Stimulated activated effector memory CD8-positive, alpha-beta T cell treated with anti-CD3 and anti-CD28 coated beads, Interleukin-12 subunit alpha, Interleukin-12 subunit beta, amount 100 ng/mL, for 72 hours (primary cell): ENCODE measurements at regions not wholly inside any gene's neighbourhood (a gene's known extent, or its start where the extent isn't known, plus 50 kb on each side); places are given as distances from the start of the nearest gene placed in this dataset.

Experiments used
- ATAC-seq: fragments of 150-1000 bp; cut with Tn5 transposase; 2 replicates; pipeline ENCODE4 v1.10.0; 2021
- DNase-seq, 2 donors: peaks; one replicate each; pipeline ENCODE4 v3.0.0; 2021 to 2022; ENCODE audit warnings: low spot score in 2 of 2
- H3K27ac Mint-ChIP-seq: one replicate; pipeline ENCODE4 v1.8.0; 2022; ENCODE audit warnings: mild to moderate bottlenecking, mixed read lengths
- H3K36me3 Mint-ChIP-seq: one replicate; pipeline ENCODE4 v1.8.0; 2022; ENCODE audit warnings: mild to moderate bottlenecking, mixed read lengths
- H3K4me1 Mint-ChIP-seq: one replicate; pipeline ENCODE4 v1.8.0; 2022; ENCODE audit warnings: mixed read lengths
- H3K4me3 Mint-ChIP-seq: one replicate; pipeline ENCODE4 v1.8.0; 2022; ENCODE audit warnings: mild to moderate bottlenecking, mixed read lengths
- H3K9me3 Mint-ChIP-seq: one replicate; pipeline ENCODE4 v1.8.0; 2022; ENCODE audit warnings: mixed read lengths

GRCh38 chr4:11497972-11498371, 69.3 kb upstream of the HS3ST1 start:
- H3K9me3 Mint-ChIP-seq: peaks cover 6% of the 10 kb centered on the region
- no peak overlapping the region for H3K4me3 Mint-ChIP-seq
- H3K4me1 Mint-ChIP-seq: peaks cover 6% of the 10 kb centered on the region
- no peak overlapping the region for H3K27ac Mint-ChIP-seq
- DNase-seq (no peak), ATAC-seq (no peak)
- no peaks in the 10 kb centered on the region for H3K36me3 Mint-ChIP-seq

GRCh38 chr4:11497212-11497806, 68.6 kb upstream of the HS3ST1 start:
- Mint-ChIP-seq H3K27ac (no peak overlapping the region), H3K36me3 (no peaks in the 10 kb centered on the region), H3K4me3 (no peak overlapping the region), H3K9me3 (peaks cover 6% of the 10 kb centered on the region), H3K4me1 (peaks cover 6% of the 10 kb centered on the region)
- no peak for DNase-seq
- peak; percentile 55 for ATAC-seq

- no peak for ATAC-seq
Measured at GRCh38 chr4:11496351-11496829, 67.7 kb upstream of the HS3ST1 start.

GRCh38 chr4:11495818-11496217, 67.1 kb upstream of the HS3ST1 start:
- ATAC-seq (no peak), DNase-seq (no peak)
- no peak overlapping the region for H3K4me3 Mint-ChIP-seq
- H3K27ac Mint-ChIP-seq: no peak overlapping the region
- no peaks in the 10 kb centered on the region for H3K36me3 Mint-ChIP-seq
- peaks cover 6% of the 10 kb centered on the region for H3K4me1 Mint-ChIP-seq
- H3K9me3 Mint-ChIP-seq: peaks cover 3% of the 10 kb centered on the region

More at GRCh38 chr4:11496351-11496829, 67.7 kb upstream of the HS3ST1 start:
- Mint-ChIP-seq H3K27ac (no peak overlapping the region), H3K36me3 (no peaks in the 10 kb centered on the region), H3K4me1 (peaks cover 6% of the 10 kb centered on the region), H3K9me3 (peaks cover 3% of the 10 kb centered on the region), H3K4me3 (no peak overlapping the region)
- DNase-seq: no peak

GRCh38 chr4:11495291-11495690, 66.6 kb upstream of the HS3ST1 start:
- DNase-seq (no peak), ATAC-seq (no peak)
- H3K9me3 Mint-ChIP-seq: peaks cover 3% of the 10 kb centered on the region
- no peaks in the 10 kb centered on the region for H3K36me3 Mint-ChIP-seq
- H3K4me3 Mint-ChIP-seq: no peak overlapping the region
- H3K27ac Mint-ChIP-seq: no peak overlapping the region
- H3K4me1 Mint-ChIP-seq: peaks cover 10% of the 10 kb centered on the region

- H3K27ac Mint-ChIP-seq: no peak overlapping the region
- peaks cover 3% of the 10 kb centered on the region for H3K9me3 Mint-ChIP-seq
- DNase-seq: no peak
- no peaks in the 10 kb centered on the region for H3K36me3 Mint-ChIP-seq
- no peak overlapping the region for H3K4me3 Mint-ChIP-seq
- no peak for ATAC-seq
- peaks cover 15% of the 10 kb centered on the region for H3K4me1 Mint-ChIP-seq
Measured at GRCh38 chr4:11494232-11494631, 65.5 kb upstream of the HS3ST1 start.

- DNase-seq: no peak
- Mint-ChIP-seq H3K9me3 (no peaks in the 10 kb centered on the region), H3K4me3 (no peak overlapping the region), H3K4me1 (peaks cover 22% of the 10 kb centered on the region), H3K36me3 (no peaks in the 10 kb centered on the region), H3K27ac (no peak overlapping the region)
- peak; percentile 67 for ATAC-seq
Measured at GRCh38 chr4:11489453-11490083, 60.9 kb upstream of the HS3ST1 start.

- no peak overlapping the region for H3K4me3 Mint-ChIP-seq
- H3K4me1 Mint-ChIP-seq: peaks cover 24% of the 10 kb centered on the region
- no peak for DNase-seq
- no peaks in the 10 kb centered on the region for H3K36me3 Mint-ChIP-seq
- H3K9me3 Mint-ChIP-seq: no peaks in the 10 kb centered on the region
- peak; percentile 85 for ATAC-seq
- no peak overlapping the region for H3K27ac Mint-ChIP-seq
Measured at GRCh38 chr4:11488657-11489452, 60.2 kb upstream of the HS3ST1 start.

- H3K27ac Mint-ChIP-seq: no peak overlapping the region
- H3K9me3 Mint-ChIP-seq: no peaks in the 10 kb centered on the region
- H3K36me3 Mint-ChIP-seq: no peaks in the 10 kb centered on the region
- H3K4me3 Mint-ChIP-seq: no peak overlapping the region
- H3K4me1 Mint-ChIP-seq: peaks cover 24% of the 10 kb centered on the region
- ATAC-seq (no peak), DNase-seq (no peak)
Measured at GRCh38 chr4:11487868-11488544, 59.3 kb upstream of the HS3ST1 start.

- peaks cover 24% of the 10 kb centered on the region for H3K4me1 Mint-ChIP-seq
- H3K4me3 Mint-ChIP-seq: no peak overlapping the region
- H3K36me3 Mint-ChIP-seq: no peaks in the 10 kb centered on the region
- DNase-seq: no peak
- H3K9me3 Mint-ChIP-seq: no peaks in the 10 kb centered on the region
- no peak overlapping the region for H3K27ac Mint-ChIP-seq
- no peak for ATAC-seq
Measured at GRCh38 chr4:11487139-11487538, 58.4 kb upstream of the HS3ST1 start.

- H3K4me1 Mint-ChIP-seq: peaks cover 24% of the 10 kb centered on the region
- no peak overlapping the region for H3K27ac Mint-ChIP-seq
- no peak overlapping the region for H3K4me3 Mint-ChIP-seq
Measured at GRCh38 chr4:11485926-11486325, 57.2 kb upstream of the HS3ST1 start.

GRCh38 chr4:11484531-11484930, 55.8 kb upstream of the HS3ST1 start:
- ATAC-seq (no peak), DNase-seq (no peak)
- no peak overlapping the region for H3K4me3 Mint-ChIP-seq
- H3K27ac Mint-ChIP-seq: no peak overlapping the region
- no peaks in the 10 kb centered on the region for H3K36me3 Mint-ChIP-seq
- H3K9me3 Mint-ChIP-seq: no peaks in the 10 kb centered on the region
- peaks cover 18% of the 10 kb centered on the region for H3K4me1 Mint-ChIP-seq

More at GRCh38 chr4:11485926-11486325, 57.2 kb upstream of the HS3ST1 start:
- Mint-ChIP-seq H3K9me3 (no peaks in the 10 kb centered on the region), H3K36me3 (no peaks in the 10 kb centered on the region)
- no peak for ATAC-seq
- DNase-seq: no peak

GRCh38 chr4:11483046-11483445, 54.4 kb upstream of the HS3ST1 start:
- no peaks in the 10 kb centered on the region for H3K36me3 Mint-ChIP-seq
- peaks cover 3% of the 10 kb centered on the region for H3K9me3 Mint-ChIP-seq
- peaks cover 5% of the 10 kb centered on the region for H3K4me1 Mint-ChIP-seq
- H3K4me3 Mint-ChIP-seq: no peak overlapping the region
- ATAC-seq (peak; percentile 69), DNase-seq (no peak)
- H3K27ac Mint-ChIP-seq: no peak overlapping the region

GRCh38 chr4:11480683-11481082, 52.0 kb upstream of the HS3ST1 start:
- no peak for DNase-seq

More at GRCh38 chr4:11480683-11481082, 52.0 kb upstream of the HS3ST1 start:
- H3K36me3 Mint-ChIP-seq: no peaks in the 10 kb centered on the region
- H3K9me3 Mint-ChIP-seq: peaks cover 3% of the 10 kb centered on the region
- H3K4me3 Mint-ChIP-seq: no peak overlapping the region
- no peak overlapping the region for H3K27ac Mint-ChIP-seq
- H3K4me1 Mint-ChIP-seq: peaks cover 5% of the 10 kb centered on the region
- ATAC-seq: peak; percentile 91
